DMS153 (cell line): ENCODE measurements at regions not wholly inside any gene's neighbourhood (a gene's known extent, or its start where the extent isn't known, plus 50 kb on each side); places are given as distances from the start of the nearest gene placed in this dataset.

ENCODE experiments used
- DNase-seq: peaks from one replicate; lab custom pipeline; 2025; lab: John Stamatoyannopoulos, UW

DNA sequence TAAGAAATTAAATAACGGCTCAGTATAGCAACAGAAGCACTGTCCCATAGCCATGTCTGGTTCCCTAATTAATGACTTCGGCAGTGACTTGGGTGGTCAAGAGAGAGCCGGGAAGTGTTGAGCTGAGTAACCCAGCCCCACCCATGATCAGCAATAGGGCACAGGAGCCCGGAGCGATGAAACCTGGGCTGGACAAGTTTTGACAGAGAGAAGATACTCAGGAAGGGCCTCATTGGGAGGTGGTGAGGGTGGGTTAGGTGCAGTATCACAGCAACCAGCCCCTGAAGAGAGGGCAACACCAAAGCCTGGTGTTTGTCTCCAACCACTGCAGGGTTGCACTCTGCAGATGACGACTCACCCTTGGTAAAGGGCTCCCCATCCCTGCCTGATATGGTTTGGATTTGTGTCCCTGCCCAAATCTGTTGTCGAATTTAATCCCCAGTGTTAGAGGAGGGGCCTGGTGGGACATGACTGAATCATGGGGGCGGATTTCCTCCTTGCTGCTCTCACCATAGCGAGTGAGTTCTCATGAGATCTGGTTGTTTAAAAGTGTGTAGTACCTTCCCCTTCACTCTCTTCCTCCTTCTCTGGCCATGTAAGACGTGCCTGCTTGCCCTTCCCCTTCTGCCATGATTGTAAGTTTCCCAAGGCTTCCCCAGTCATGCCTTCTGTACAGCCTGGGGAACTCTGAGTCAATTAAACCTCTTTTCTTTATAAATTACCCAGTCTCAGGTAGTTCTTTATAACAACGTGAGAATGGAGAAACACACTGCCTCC, 124.9 kb upstream of the MED13L start:
- no peak for DNase-seq

DNA sequence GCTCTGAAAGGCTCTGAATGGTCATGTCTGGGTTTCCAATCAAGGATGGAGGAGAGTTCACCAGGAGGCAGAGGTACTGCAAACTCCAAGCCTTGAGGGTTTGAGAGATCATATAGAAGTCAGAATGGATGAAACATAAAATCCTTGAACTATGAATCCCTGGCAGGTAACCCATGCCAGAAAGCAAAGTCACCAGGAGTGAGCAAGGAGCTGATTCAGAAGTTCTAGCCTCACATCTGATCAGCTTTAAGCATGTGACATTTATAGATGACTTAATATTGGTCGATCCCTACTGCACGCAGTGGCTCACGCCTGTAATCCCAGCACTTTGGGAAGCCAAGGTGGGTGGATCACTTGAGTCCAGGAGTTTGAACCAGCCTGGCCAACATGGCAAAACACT, 126.1 kb upstream of the MED13L start:
- no peak for DNase-seq

DNA sequence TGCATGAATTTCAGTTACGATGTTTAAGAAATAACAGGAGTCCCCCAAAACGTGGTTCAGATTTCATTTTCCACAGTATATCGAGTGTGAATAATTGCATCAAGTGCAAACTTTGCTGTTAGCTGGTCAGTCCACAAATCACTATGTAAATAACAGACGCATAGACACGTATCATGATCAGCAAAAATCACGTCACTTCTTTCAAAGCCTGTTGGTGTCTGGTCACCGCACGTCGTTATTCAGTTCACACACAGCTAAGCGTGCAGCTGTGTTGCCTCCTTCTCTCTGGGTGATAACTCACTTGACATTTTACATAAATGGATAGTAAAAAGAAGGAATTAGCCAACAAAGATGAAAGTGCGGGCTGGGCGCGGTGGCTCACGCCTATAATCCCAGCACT, 126.8 kb upstream of the MED13L start:
- no peak for DNase-seq

DNA sequence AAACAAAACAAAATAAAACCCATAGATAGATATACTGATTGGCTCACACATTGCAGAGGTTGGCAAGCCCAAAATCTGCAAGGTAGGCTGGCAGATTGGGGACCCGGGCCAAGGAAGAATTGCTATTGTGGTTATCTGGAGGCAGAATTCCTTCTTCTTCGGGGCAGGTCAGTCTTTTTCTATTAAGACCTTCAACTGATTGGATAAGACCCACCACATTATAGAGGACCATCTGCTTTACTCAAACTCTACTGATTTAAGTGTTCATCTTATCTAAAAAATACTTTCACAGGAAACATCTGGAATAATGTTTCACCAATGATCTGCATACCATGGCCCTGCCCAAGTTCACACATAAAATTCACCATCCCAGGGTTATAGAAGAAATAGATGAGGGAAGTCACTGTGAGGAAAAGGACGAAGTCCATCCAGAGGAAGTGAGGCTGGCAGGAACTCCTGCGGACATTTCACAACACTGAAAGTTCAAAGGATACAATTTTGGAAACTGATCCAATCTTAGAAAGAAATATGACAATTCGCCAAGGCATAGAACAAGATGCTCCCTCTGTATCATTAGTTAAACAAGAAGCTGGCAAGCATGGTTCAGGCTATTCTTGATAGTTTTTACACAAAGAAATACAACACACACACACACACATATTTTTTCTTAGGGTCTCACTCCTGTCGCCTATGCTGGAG, 127.6 kb upstream of the MED13L start:
- DNase-seq, result no peak

DNA sequence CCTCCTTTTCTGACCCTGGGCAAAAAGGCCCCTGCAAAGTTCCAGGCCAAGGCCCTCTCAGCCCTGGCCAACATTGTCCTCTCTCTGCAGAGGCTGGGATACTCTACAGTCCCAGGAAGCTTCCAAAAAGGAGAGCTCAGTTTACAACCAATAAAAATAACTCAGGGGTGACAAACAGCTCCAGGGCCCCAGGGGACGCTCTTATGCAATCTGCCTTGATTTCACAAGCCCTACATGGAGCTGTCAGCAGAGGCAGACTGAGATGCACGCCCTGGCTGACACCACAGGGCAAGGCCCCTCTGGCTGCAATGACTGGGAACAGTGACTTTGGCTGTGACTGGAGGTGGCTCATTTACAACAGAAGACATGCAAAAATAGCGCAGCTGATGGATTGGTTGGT, 129.0 kb upstream of the MED13L start:
- peak; percentile 31 for DNase-seq

DNA sequence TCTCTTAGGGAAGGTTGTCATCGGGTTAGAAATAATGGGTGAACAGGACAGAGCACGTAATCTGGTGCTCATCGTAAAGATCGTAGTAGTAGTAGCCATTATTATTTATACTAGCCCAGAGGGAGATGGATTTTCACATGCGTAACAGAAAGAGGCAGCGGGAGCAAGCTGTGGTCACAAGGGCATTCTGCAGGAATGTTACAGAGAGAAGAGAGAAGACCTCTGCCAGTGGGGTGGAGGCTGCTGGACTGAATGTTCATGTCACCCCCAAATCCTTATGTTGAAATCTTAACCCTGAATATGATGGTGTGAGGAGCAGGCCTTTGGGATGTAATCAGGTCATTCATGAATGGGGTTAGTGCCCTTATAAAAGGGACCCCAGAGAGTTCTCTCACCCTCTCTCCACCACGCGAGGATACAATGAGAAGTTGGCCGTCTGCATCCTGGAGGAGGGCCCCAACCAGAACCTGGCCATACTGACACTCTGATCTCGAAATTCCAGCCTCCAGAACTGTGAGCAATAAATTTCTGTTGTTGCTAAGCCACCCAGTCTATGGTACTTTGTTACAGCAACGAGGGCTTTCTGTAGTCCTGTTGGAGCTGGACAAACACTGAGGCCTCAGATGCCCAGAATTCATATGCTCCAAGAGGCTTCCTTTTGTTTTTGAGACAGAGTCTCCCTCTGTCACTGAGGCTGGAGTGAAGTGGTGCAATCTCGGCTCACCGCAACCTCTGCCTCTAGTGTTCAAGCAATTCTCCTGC, 131.2 kb upstream of the MED13L start:
- DNase-seq, result no peak

DNA sequence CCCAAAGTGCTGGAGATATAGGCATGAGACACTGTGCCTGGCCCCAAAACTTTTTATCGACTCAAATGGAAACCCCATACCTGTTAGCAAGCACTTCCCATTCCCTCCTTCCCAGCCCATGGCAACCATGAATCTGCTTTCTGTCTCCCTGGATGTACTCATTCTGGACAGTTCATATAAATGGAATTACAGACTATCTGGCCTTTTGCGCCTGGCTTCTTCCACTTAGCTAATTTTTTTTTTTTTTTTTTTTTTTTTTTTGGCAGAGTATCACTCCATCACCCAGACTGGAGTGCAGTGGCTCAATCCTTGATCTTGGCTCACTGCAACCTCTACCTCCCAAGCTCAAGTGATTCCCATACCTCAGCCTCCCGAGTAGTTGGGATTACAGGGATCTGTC, 134.5 kb upstream of the MED13L start:
- DNase-seq, result no peak

DNA sequence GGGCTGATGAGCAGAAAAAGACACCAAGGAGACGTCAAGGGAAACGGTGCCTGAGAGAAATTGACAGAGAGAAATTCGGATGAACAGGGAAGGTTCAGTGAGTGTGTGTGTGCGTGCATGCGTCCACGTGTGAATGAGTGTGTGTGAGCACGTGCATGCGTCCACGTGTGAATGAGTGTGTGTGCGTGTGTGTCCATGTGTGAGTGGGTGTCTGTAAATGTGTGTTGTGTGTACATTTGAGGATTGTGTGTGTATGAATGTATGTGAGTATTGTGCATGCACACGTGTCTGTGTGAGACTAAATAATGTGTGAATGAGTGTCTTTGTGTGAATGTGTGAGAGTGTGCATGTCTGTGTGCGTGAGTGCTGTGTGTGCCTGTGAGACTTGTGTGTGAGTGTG, 137.4 kb upstream of the MED13L start:
- DNase-seq, result no peak

DNA sequence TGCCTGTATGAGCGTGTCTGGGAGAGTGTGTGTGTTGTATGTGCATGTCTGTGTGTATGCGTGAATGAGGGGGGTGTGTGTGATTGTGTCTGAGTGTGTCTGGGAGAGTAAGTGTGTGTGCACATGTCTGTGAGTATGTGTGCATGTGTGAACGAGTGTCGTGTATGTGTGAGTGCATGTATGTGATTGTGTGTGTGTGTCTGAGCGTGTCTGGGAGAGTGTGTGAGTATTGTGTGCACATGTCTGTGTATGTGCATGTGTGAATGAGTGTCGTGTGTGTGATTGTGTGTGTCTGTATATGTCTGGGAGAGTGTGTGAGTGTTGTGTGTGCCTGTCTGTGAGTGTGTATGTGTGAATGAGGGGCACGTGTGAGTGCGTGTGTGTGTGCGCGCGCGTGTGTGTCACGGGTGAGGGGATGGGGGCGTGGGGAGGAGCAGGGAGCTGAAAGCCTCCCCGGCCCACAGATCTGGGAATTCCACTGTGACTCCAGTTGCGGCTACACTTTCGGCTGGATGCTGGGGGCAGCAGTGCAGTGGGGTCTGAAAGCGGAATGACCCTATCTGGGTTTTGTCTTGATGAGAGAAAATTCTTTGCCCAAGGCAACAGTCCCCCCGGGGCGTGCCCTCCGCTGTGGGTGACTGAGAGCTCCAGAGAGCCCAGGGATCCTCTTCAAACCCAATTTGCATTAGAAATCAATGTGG, 138.1 kb upstream of the MED13L start:
- DNase-seq, result no peak

DNA sequence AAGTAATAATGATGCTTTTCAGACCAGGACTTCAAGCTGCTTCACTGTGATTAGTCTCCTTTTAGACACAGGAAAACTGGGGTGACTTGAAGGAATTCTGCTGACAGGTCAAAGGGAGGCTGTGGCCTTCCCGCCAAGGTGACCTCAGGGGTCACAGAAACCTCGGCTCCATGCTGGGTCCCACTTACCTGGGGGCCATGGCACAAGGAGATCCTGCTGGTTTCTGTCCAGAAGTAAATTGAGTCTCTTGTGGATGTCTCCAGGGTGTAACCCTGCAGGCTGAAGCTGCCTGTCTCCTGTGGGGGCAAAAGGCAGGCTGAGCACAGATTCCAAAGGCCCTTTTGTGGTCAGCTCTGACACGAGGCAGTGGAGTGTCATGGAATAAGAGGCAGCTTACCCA, 138.7 kb upstream of the MED13L start:
- DNase-seq, result no peak

DNA sequence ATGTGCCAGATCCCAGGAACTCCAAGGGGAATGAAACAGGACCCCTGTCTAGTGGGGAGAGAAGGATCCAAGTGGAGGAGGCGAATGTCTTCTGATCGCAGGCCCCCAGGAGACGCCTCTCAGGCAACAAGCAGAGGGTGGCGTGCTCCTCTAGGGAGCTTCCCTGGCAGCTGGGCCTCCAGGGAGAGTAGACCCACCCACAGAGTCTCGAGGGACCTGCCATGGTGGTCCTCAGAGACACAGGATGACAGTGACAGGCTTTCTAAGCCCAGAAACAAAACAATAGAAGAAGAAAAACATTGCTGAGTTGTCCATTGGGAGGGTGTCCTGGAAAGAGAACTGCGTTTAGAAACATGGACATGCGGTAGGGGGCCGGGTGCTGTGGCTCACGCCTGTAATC, 140.6 kb upstream of the MAP1LC3B2 start:
- DNase-seq, result no peak

DNA sequence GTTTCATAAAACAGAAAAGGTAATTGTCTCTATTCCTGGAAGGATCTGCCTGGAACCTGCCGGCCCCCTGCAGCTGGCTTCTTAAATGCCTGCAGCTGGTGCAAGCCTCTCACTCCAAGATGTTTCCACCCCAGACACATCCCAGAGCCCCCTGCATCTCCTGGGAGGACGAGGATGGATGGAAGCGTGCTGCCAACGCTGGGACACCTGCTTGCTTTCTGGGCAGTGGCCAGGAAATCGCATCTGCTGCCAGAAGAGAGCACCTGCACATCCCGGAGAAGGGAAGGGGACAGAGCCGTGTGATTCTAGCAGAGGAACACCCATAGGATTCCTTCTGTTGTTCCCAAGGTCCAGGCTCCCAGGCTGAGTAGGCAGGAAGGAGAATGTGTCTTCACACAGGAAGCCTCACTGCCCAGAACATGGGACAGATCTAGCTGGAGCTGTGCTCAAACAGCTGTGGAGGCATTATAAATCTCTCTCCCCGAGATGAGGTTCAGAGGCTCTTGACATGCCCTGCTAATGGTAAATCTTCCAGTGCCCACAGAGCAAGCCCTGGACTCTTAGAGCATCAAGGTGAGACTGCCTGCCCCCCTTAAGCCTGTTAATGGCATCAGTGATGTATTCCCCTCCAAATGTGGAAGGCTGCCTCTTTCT, 138.8 kb upstream of the MAP1LC3B2 start:
- peak; percentile 42 for DNase-seq

DNA sequence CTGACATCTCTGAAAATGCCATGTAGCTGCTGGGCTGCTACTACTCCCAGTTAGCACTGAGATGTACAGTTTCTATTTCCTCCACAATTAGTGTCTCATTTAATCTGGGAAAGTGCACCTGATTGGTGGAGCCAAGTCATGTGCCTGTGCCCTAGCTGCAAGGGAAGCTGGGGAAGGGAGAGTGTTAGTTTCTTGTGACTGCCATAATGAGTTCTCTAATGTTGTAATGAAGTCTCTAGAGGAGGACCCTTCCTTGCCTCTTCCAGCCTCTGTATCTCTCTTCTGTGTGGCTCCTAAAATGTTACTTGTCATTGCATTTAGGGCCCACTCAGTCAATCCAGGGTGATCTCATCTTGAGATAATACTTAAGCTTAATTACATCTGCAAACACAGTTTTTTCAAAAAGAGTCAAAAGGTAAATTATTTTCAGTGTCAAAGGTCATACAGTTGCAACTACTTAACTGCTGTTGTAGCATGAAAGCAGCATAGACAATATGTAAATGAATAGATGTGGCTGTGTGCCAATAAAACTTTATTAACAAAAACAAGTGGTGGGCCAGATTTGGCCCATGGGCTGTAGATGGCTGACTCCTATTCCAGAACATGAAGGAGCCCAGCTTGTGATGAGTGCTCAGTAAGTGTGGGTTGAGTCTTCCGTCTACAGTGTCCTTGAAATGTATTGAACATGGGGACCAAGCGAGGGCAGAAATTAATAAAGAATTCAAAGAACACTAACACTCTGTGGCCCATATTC, 137.2 kb upstream of the MAP1LC3B2 start:
- DNase-seq, result no peak

DNA sequence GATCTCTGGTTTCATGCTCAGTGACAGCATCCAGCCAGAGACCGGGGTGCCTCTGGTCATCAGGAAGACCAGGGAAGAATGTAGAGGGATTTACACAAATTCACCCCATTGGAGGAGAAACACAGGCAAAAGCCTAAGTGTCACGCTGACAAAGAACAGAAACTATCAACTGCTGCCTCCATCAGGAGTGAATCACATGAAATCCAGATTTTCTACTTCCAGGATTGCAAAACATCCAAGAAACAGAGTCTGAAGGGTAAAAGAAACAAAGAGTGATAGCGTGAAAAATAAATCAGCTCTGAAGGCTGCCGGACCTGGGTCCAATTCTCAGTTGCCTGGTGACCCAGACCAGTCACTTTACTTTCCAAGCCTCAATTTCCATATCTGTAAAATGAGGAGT, 136.1 kb upstream of the MAP1LC3B2 start:
- no peak for DNase-seq

DNA sequence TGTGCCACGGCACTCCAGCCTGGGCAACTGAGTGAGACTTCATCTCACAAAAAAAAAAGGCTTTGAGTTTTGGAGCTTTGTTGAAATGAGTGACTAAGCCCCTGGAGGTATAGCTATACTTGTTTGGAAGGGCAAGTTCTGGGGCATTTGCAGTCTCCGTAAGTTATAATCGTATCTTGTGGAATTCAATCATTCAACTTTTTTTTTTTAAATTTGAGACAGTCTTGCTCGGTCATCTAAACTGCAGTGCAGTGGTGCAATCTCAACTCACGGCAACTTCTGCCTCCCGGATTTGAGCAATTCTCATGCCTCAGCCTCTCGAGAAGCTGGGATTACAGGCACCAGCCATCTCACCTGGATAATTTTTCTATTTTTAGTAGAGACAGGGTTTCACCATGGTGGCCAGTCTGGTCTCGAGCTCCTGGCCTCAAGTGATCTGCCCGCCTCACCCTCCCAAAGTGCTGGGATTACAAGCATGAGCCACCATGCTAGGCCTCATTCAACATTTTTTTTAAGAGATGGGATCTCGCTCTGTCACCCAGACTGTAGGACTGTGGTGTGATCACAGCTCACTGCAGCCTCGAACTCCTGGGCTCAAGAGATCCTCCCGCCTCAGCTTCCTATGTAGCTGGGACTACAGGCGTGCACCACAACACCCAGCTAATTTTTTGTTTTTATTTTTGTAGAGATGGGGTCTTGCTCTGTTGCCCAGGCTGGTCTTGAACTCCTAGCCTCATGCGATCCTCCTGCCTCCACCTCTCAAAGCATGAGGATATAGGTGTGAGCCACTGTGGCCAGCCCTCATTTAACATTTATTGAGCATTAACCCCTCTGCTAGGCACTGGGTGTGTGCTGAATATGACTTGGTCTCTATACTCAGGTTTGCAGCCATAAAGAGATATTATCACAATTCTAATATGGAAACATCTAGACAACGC, 133.7 kb upstream of the MAP1LC3B2 start:
- no peak for DNase-seq

DNA sequence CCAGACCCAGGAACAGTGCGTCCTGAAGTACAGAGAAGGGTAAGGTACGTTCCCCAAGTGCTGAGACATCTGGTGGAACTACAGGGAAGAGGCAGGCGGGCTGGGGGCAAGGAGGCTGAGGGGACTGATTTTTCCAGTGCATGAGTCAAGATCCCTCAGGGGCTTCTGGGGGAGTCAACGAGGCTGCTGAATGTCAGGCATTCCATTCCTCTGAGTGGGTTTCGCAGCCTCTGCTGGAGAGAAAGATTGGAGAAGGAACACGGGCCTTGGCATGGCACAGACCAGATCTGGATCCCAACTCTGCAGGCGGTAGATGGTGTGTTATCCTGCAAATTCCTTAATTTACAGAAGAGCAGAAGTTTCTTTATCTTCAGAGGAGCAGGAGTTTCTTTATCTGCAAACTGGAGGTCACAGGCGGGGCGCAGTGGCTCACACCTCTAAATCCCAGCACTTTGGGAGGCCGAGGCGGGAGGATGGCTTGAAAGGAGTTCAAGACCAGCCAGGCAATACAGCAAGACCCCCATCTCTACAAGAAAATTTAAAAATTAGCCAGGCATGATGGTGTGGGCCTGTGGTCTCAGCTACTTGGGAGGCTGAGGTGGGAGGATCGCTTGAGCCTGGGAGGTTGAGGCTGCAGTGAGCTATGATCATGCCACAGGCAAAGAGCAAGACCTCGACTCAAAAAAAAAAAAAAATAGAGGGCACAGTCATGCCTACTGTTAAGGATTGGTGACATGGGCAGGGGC, 132.6 kb upstream of the MAP1LC3B2 start:
- DNase-seq, result no peak

DNA sequence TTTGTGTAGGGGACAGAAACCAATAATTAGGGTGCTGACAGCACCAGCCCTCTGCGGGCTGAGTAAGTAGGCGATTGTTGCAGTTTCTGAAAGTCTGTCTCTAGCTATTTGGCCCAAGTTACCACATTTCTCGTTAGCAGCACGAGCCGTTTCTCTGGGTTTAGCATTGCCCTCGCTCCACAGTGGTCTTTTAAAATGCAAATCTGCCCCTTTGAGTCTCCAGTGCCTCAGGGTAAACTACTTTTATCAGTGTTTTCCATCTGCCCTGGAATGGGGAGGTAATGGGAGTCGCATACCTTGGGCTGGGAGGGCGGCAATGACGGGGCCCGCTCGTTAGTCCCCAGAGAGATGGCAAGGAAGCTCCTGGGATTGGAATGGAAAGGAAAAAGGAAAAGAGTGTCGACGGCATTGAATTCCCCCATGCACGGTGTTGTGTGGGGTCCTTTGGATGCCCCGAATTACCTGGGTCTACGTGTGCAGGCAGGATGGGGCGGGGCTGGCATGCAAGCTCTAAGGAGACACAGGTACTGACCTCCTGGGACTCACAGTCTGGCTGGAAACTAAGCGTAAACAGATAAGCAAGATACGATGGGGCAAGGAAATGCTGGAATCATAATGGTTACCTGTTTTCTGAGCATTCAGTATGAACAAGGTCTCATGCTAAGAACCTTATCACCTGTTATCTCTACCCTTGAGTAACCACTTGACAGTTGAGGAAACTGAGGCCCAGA, 131.8 kb upstream of the MAP1LC3B2 start:
- no peak for DNase-seq

DNA sequence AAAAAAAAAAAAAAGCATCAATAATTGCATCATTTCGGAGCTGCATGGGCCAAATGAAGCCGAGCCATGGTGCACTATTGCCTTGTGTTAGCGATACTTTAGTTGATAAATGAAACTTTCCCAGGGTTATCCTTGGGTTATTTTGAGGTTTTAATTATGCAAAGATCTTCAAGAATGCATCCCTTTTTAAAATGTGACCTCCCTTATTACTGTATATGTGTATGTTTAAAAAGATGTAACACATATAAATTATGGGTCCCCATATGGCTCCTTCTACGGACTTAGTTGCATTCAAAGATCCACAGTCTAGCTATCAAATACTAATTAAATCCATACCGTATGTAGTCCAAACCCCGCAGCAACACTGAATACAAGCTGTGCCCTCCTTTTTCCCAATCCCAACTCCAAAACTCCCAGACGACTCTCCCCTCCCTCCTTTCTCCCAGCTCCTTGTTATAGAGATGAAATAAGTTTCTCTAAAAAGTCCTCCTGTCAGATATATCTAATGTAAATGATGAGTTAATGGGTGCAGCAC, 129.3 kb upstream of the MAP1LC3B2 start:
- DNase-seq, result no peak
